Liver (tissue), 3 donors: ENCODE measurements at regions not wholly inside any gene's neighbourhood (a gene's known extent, or its start where the extent isn't known, plus 50 kb on each side); places are given as distances from the start of the nearest gene placed in this dataset.

Experiments used
- ATF3 ChIP-seq: IDR thresholded peaks from 2 replicates; pipeline ENCODE4 v1.6.1; 2016; ENCODE audit warnings: antibody characterized with exemption
- CTCF ChIP-seq: fragments of 150-350 bp; IDR thresholded peaks from 2 replicates; pipeline ENCODE4 v1.5.1; 2017; ENCODE audit warnings: improper control_type of control experiment, low read depth, low read length; ENCODE audit not compliant: missing input control
- FOXA1 ChIP-seq: IDR thresholded peaks from 2 replicates; pipeline ENCODE4 v1.6.1; 2016; ENCODE audit warnings: antibody characterized with exemption
- GABPA ChIP-seq, 2 donors: IDR thresholded peaks in 1 of 2; conservative IDR thresholded peaks in 1 of 2; 2 replicates each; pipeline ENCODE4 v1.6.1; 2016; ENCODE audit warnings: antibody characterized with exemption in 2 of 2, mild to moderate bottlenecking in 1 of 2, moderate library complexity in 1 of 2
- HNF4A ChIP-seq, 2 donors: conservative IDR thresholded peaks; 2 replicates each; pipeline ENCODE4 v1.6.1; 2016; ENCODE audit warnings: antibody characterized with exemption in 2 of 2, mild to moderate bottlenecking in 2 of 2
- HNF4G ChIP-seq: IDR thresholded peaks from 2 replicates; pipeline ENCODE4 v1.6.1; 2016; ENCODE audit warnings: antibody characterized with exemption
- JUND ChIP-seq, 2 donors: IDR thresholded peaks; 2 replicates each; pipeline ENCODE4 v1.6.1; 2016; ENCODE audit warnings: antibody characterized with exemption in 2 of 2
- MAX ChIP-seq: IDR thresholded peaks from 2 replicates; pipeline ENCODE4 v1.6.1; 2016; ENCODE audit warnings: antibody characterized with exemption
- RAD21 ChIP-seq, 2 donors: IDR thresholded peaks; 2 replicates each; pipeline ENCODE4 v1.6.1; 2016; ENCODE audit warnings: antibody characterized with exemption in 2 of 2, mild to moderate bottlenecking in 2 of 2
- TAF1 ChIP-seq: conservative IDR thresholded peaks from 2 replicates; pipeline ENCODE4 v1.6.1; 2016; ENCODE audit warnings: antibody characterized with exemption, mild to moderate bottlenecking
- YY1 ChIP-seq: IDR thresholded peaks from 2 replicates; pipeline ENCODE4 v1.6.1; 2016; ENCODE audit warnings: antibody characterized with exemption, mild to moderate bottlenecking
- donor health status: healthy.
- donor health status: healthy.

GRCh38 chr5:143732402-143732801 lies 79.6 kb upstream of the HMHB1 start:
- TF ChIP-seq HNF4G (no peak), CTCF (no peak), RAD21 (IDR thresholded peaks at IDR 0.05) (no peak), JUND (IDR thresholded peaks at IDR 0.05) (no peak), TAF1 (no peak), YY1 (no peak), HNF4A (conservative IDR thresholded peaks at IDR 0.05) (no peak), MAX (no peak), FOXA1 (no peak), ATF3 (no peak), GABPA (IDR thresholded peaks at IDR 0.05 in 1 of 2, conservative IDR thresholded peaks at IDR 0.05 in 1 of 2) (no peak)
